Tibial nerve (tissue), 4 donors: ENCODE measurements at regions not wholly inside any gene's neighbourhood (a gene's known extent, or its start where the extent isn't known, plus 50 kb on each side); places are given as distances from the start of the nearest gene placed in this dataset.

ENCODE experiments used
- DNase-seq, 2 donors: peaks; one replicate each; pipeline ENCODE4 v3.0.0-alpha.2; 2019; ENCODE audit warnings: low spot score in 2 of 2
- H3K27ac ChIP-seq, 4 donors: fragments of 200-600 bp; sonication (generic) in 3 of 4; one replicate each; pipeline ENCODE4 v1.5.1; 2017 to 2019; ENCODE audit warnings: mild to moderate bottlenecking in 1 of 4
- H3K27me3 ChIP-seq, 2 donors: fragments of 200-600 bp; sonication (generic) in 1 of 2; one replicate each; pipeline versions ENCODE4 v1.5.1 to v1.6.0; 2017 to 2019
- H3K36me3 ChIP-seq, 3 donors: fragments of 200-600 bp; sonication (generic); one replicate each; pipeline ENCODE4 v1.5.1; 2018 to 2019
- H3K4me1 ChIP-seq, 4 donors: fragments of 200-600 bp; sonication (generic) in 3 of 4; one replicate each; pipeline ENCODE4 v1.5.1; 2017 to 2019
- H3K4me3 ChIP-seq, 4 donors: fragments of 200-600 bp; sonication (generic) in 3 of 4; one replicate each; pipeline ENCODE4 v1.5.1; 2017 to 2019; ENCODE audit warnings: mild to moderate bottlenecking in 1 of 4, moderate library complexity in 1 of 4
- H3K9me3 ChIP-seq, 4 donors: fragments of 200-600 bp; sonication (generic) in 3 of 4; one replicate each; pipeline ENCODE4 v1.5.1; 2017 to 2019
- CTCF ChIP-seq, 5 experiments: fragments of 200-600 bp in 3 of 5; fragments of 450-650 bp in 2 of 5; sonication (generic) in 3 of 5; IDR thresholded peaks; one replicate each; pipeline ENCODE4 v1.5.1; 2016 to 2019; ENCODE audit warnings: antibody characterized with exemption in 5 of 5, mild to moderate bottlenecking in 3 of 5, moderate library complexity in 2 of 5
- EP300 ChIP-seq, 2 donors: sonication (generic); formaldehyde crosslinking; IDR thresholded peaks; one replicate each; pipeline ENCODE4 v1.6.1; 2017; ENCODE audit warnings: antibody characterized with exemption in 2 of 2, mild to moderate bottlenecking in 1 of 2
- POLR2A ChIP-seq, 2 donors: fragments of 450-650 bp; IDR thresholded peaks; one replicate each; pipeline ENCODE4 v1.6.1; 2017; ENCODE audit warnings: antibody characterized with exemption in 2 of 2, mild to moderate bottlenecking in 2 of 2, moderate library complexity in 2 of 2
- WGBS, 2 donors: methylation state at CpG; one replicate each; pipeline ENCODE4 v1.1.5; 2018; 5-methylcytosine and 5-hydroxymethylcytosine counted together

GRCh38 chr10:128472196-128472595 is 346.0 kb upstream of the MKI67 start:
- DNase-seq, result no peak
- TF ChIP-seq CTCF (IDR thresholded peaks at IDR 0.05) (no peak), EP300 (IDR thresholded peaks at IDR 0.05) (no peak), POLR2A (IDR thresholded peaks at IDR 0.05) (no peak)
- WGBS, 2 donors, result 86 to 92% methylated on average over 11 of the region's 11 CpGs
- Histone ChIP-seq H3K9me3 (no peaks in the 10 kb centered on the region), H3K4me1 (no peaks in the 10 kb centered on the region), H3K36me3 (no peaks in the 10 kb centered on the region), H3K27me3 (no peaks in the 10 kb centered on the region), H3K27ac (no peak overlapping the region), H3K4me3 (no peak overlapping the region)

GRCh38 chr10:128473396-128473795 is 347.2 kb upstream of the MKI67 start:
- Histone ChIP-seq H3K9me3 (no peaks in the 10 kb centered on the region), H3K4me3 (no peak overlapping the region), H3K36me3 (no peaks in the 10 kb centered on the region), H3K4me1 (no peaks in the 10 kb centered on the region), H3K27ac (no peak overlapping the region), H3K27me3 (no peaks in the 10 kb centered on the region)
- 75 to 84% methylated on average over 11 of the region's 11 CpGs for WGBS, 2 donors
- no peak for TF ChIP-seq POLR2A (IDR thresholded peaks at IDR 0.05)
- no peak for TF ChIP-seq CTCF (IDR thresholded peaks at IDR 0.05)
- TF ChIP-seq EP300 (IDR thresholded peaks at IDR 0.05), result no peak
- DNase-seq, result no peak

- no peaks in the 10 kb centered on the region for H3K36me3 ChIP-seq
- TF ChIP-seq CTCF (IDR thresholded peaks at IDR 0.05) (no peak), POLR2A (IDR thresholded peaks at IDR 0.05) (no peak), EP300 (IDR thresholded peaks at IDR 0.05) (no peak)
- DNase-seq, result no peak
- no peak overlapping the region for H3K4me3 ChIP-seq
- no peak overlapping the region for H3K27ac ChIP-seq
- no peaks in the 10 kb centered on the region for H3K9me3 ChIP-seq
- WGBS, 2 donors, result 90 to 92% methylated on average over 8 of the region's 8 CpGs
- no peaks in the 10 kb centered on the region for H3K4me1 ChIP-seq
- H3K27me3 ChIP-seq, result no peaks in the 10 kb centered on the region
These were observed 347.7 kb upstream of the MKI67 start for GRCh38 chr10:128473911-128474310.

GRCh38 chr10:128474571-128474970 is 348.3 kb upstream of the MKI67 start:
- Histone ChIP-seq H3K9me3 (no peaks in the 10 kb centered on the region), H3K27me3 (no peaks in the 10 kb centered on the region), H3K27ac (no peak overlapping the region), H3K4me3 (no peak overlapping the region), H3K4me1 (no peaks in the 10 kb centered on the region), H3K36me3 (no peaks in the 10 kb centered on the region)
- WGBS, 2 donors, result 82% methylated on average over 6 of the region's 6 CpGs
- no peak for DNase-seq
- TF ChIP-seq POLR2A (IDR thresholded peaks at IDR 0.05) (no peak), CTCF (IDR thresholded peaks at IDR 0.05) (no peak), EP300 (IDR thresholded peaks at IDR 0.05) (no peak)

- H3K27ac ChIP-seq, result no peak overlapping the region
- no peak for TF ChIP-seq CTCF (IDR thresholded peaks at IDR 0.05)
- TF ChIP-seq POLR2A (IDR thresholded peaks at IDR 0.05), result no peak
- no peak for TF ChIP-seq EP300 (IDR thresholded peaks at IDR 0.05)
- no peaks in the 10 kb centered on the region for H3K4me1 ChIP-seq
- H3K4me3 ChIP-seq, result no peak overlapping the region
- 75 to 83% methylated on average over 24 of the region's 24 CpGs for WGBS, 2 donors
- no peaks in the 10 kb centered on the region for H3K36me3 ChIP-seq
- H3K27me3 ChIP-seq, result peaks cover 0 to 3% of the 10 kb centered on the region in 2 donors
- H3K9me3 ChIP-seq, result no peaks in the 10 kb centered on the region
- no peak for DNase-seq
These were observed 349.6 kb upstream of the MKI67 start for GRCh38 chr10:128475686-128476367.
